GM23338 (cell line): ENCODE measurements at regions not wholly inside any gene's neighbourhood (a gene's known extent, or its start where the extent isn't known, plus 50 kb on each side); places are given as distances from the start of the nearest gene placed in this dataset.

ENCODE experiments used
- CTCF ChIP-seq, 2 experiments: fragments of 200-600 bp in 1 of 2; sonication (generic) in 1 of 2; conservative IDR thresholded peaks; 2 replicates each; pipeline versions ENCODE4 v1.5.1 to v1.6.1; 2016 to 2017; ENCODE audit warnings: antibody characterized with exemption in 2 of 2, low read depth in 2 of 2, mild to moderate bottlenecking in 2 of 2, moderate library complexity in 1 of 2
- EZH2 ChIP-seq: fragments of 200-600 bp; sonication (generic); IDR thresholded peaks from one replicate; pipeline ENCODE4 v1.8.0; 2017; ENCODE audit warnings: antibody characterized with exemption, mild to moderate bottlenecking, low read depth; ENCODE audit not compliant: unreplicated experiment
- EZH2phosphoT487 ChIP-seq: fragments of 200-600 bp; sonication (generic); IDR thresholded peaks from one replicate; pipeline ENCODE4 v1.8.1; 2018; ENCODE audit warnings: antibody characterized with exemption; ENCODE audit not compliant: unreplicated experiment
- JUNB ChIP-seq: IDR thresholded peaks from one replicate; pipeline ENCODE4 v1.6.1; 2016; ENCODE audit warnings: antibody characterized with exemption; ENCODE audit not compliant: unreplicated experiment
- POLR2AphosphoS5 ChIP-seq: IDR thresholded peaks from 2 replicates; pipeline ENCODE4 v1.6.1; 2016; ENCODE audit warnings: antibody characterized with exemption, low read depth
- REST ChIP-seq: IDR thresholded peaks from one replicate; pipeline ENCODE4 v1.6.1; 2018; ENCODE audit warnings: antibody characterized with exemption; ENCODE audit not compliant: unreplicated experiment
- ZNF114 ChIP-seq: fragments of 250-450 bp; sonication (Bioruptor Pico); IDR thresholded peaks from 2 replicates; pipeline ENCODE4 v1.5.0; 2020; ENCODE audit warnings: mild to moderate bottlenecking, moderate library complexity

GRCh38 chr2:38486213-38487026 is 109.3 kb upstream of the ATL2 start:
- no peak for TF ChIP-seq EZH2phosphoT487
- no peak for TF ChIP-seq REST
- no peak for TF ChIP-seq EZH2
- TF ChIP-seq CTCF (conservative IDR thresholded peaks at IDR 0.05; ENCODE audit: low read depth in 2 of 2), result no peak
- TF ChIP-seq POLR2AphosphoS5, result no peak
- no peak for TF ChIP-seq ZNF114 (CRISPR knock-in tag)
- TF ChIP-seq JUNB, result no peak
